ENCODE measurements at regions not wholly inside any gene's neighbourhood (a gene's known extent, or its start where the extent isn't known, plus 50 kb on each side); places are given as distances from the start of the nearest gene placed in this dataset.

GRCh38 chr22:48647051-48647450 lies 1180.6 kb downstream of the BRD1 start:
- DNase-seq, result no peak

- no peak for DNase-seq
Observed at GRCh38 chr22:48646216-48646925, 1181.3 kb downstream of the BRD1 start.

- DNase-seq, result no peak
Observed at GRCh38 chr22:48645766-48646165, 1181.9 kb downstream of the BRD1 start.

- DNase-seq, result no peak
Observed at GRCh38 chr22:48644997-48645396, 1182.7 kb downstream of the BRD1 start.

GRCh38 chr22:48644108-48644507 lies 1183.6 kb downstream of the BRD1 start:
- no peak for DNase-seq

- no peak for DNase-seq
Observed at GRCh38 chr22:48643066-48643731, 1184.5 kb downstream of the BRD1 start.

- DNase-seq, result no peak
Observed at GRCh38 chr22:48642550-48642949, 1185.1 kb downstream of the BRD1 start.

GRCh38 chr22:48641906-48642475 lies 1185.7 kb downstream of the BRD1 start:
- DNase-seq, result no peak

GRCh38 chr22:48640890-48641841 lies 1186.5 kb downstream of the BRD1 start:
- DNase-seq, result no peak

- DNase-seq, result no peak
Observed at GRCh38 chr22:48639896-48640748, 1187.6 kb downstream of the BRD1 start.

GRCh38 chr22:48639021-48639795 lies 1188.5 kb downstream of the BRD1 start:
- DNase-seq, result no peak

GRCh38 chr22:48637231-48637630 lies 1190.4 kb downstream of the BRD1 start:
- DNase-seq, result no peak

- no peak for DNase-seq
Observed at GRCh38 chr22:48636746-48637145, 1190.9 kb downstream of the BRD1 start.

GRCh38 chr22:48635816-48636215 lies 1191.9 kb downstream of the BRD1 start:
- no peak for DNase-seq

GRCh38 chr22:48635031-48635430 lies 1192.6 kb downstream of the BRD1 start:
- DNase-seq, result no peak

- DNase-seq, result no peak
Observed at GRCh38 chr22:48633996-48634836, 1193.5 kb downstream of the BRD1 start.

GRCh38 chr22:48632646-48633246 lies 1194.9 kb downstream of the BRD1 start:
- DNase-seq, result no peak

GRCh38 chr22:48631288-48631863 lies 1196.3 kb downstream of the BRD1 start:
- DNase-seq, result no peak

- DNase-seq, result no peak
Observed at GRCh38 chr22:48630848-48631247, 1196.8 kb downstream of the BRD1 start.

GRCh38 chr22:48630433-48630754 lies 1197.3 kb downstream of the BRD1 start:
- no peak for DNase-seq
